HT-29 (cell line): ENCODE measurements at regions not wholly inside any gene's neighbourhood (a gene's known extent, or its start where the extent isn't known, plus 50 kb on each side); places are given as distances from the start of the nearest gene placed in this dataset.
"Not testable (repeated sequence)": the region's sequence is repeated elsewhere in the genome, so short reads cannot be mapped to it uniquely, and the experiment has no call there.

ENCODE experiments used
- DNase-seq: peaks from one replicate; pipeline ENCODE4 v3.0.0-alpha.2; 2015; ENCODE audit warnings: low spot score

DNA sequence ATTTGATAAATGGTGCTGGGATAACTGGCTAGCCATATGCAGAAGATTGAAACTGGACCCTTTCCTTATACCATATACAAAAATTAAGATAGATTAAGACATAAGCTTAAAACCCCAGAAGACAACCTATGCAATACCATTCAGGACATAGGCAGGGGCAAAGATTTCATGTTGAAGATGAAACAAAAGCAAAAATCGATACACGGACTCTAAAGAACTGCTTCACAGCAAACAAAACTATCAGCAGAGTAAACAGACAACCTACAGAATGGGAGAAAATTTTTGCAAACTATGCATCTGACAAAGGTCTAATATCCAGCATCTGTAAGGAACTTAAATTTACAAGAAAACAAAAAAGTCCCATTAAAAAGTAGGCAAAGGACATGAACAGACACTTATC, 255.9 kb downstream of the TINAG start:
- not testable (repeated sequence) for DNase-seq

DNA sequence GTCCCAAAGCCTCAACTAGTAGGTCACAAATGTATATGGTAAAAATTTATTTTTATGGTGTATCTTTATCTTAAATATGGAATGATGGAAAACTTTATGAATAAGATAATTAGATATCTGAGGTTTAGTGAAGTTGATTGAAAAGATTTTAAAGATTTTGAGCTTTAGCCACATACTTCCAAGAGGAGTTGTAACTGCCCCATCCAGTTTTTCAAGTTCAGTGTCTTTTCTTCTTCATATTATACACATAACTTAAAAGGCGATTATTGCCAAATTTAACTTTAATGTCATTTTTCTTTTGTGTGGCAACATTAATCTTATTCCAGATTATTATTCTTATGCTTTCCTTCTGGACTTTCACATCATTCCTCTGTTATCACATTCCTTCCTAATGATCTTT, 266.4 kb downstream of the TINAG start:
- peak; percentile 37 for DNase-seq

- no peak for DNase-seq
Measured at GRCh38 chr6:54578261-54578660, 268.3 kb upstream of the FAM83B start.

DNA sequence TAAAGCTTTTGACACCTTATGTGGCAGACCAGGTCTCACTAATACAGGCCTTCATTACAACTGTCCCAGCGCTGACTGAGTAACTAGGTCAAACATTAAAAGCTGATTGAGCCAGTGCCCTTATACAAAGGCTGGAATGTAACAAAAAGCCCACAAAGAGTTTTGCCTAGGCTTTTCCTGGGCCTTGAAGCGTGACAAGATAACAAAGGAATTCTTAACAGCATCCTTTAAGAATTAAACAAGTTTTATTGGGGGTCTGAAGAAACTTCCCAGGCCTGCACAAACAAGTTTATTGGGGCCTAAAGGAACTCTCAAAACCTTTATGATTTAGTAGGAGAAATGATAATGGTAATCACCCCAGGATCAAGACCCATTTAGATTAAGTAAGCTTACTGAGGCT, 267.6 kb upstream of the FAM83B start:
- no peak for DNase-seq

DNA sequence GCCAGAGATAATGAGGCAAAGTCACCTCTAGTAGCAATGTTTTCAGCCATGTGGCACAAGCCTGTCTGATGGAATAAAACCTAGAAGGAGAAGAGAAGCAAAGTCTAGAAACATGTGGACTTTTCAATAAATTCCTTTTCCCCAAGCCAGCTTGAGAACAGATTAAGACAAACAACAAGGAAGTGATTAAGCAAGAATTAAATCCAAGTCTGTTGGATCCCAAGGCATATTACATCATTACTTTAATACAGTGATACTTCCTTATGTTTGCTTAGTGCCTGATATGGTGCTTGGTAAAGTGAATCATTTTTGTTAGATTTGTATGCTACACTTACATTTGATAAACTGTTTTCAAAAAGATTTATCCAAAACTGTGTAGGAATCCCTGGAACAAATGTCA, 260.3 kb upstream of the FAM83B start:
- no peak for DNase-seq

DNA sequence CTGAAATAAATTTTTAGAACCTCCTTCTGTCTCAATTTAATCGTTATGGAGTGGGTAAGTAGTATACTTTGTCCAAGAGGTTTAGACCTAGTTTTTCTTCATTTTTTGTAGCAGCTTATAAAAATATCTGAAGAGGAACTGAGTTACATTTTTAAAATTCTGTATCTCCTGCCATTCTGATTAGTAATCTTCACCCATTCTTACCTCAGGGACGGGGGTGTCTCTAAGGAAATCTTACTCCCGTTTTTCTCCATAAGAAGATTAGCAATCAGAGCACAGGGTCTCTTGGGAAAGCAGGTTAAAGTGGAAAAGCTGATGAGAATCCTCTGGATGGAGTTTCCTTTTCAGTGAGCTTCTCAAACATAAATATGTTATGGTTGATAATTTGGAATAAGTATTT, 259.3 kb upstream of the FAM83B start:
- no peak for DNase-seq

GRCh38 chr6:54588176-54588575, 258.4 kb upstream of the FAM83B start:
- DNase-seq: no peak

DNA sequence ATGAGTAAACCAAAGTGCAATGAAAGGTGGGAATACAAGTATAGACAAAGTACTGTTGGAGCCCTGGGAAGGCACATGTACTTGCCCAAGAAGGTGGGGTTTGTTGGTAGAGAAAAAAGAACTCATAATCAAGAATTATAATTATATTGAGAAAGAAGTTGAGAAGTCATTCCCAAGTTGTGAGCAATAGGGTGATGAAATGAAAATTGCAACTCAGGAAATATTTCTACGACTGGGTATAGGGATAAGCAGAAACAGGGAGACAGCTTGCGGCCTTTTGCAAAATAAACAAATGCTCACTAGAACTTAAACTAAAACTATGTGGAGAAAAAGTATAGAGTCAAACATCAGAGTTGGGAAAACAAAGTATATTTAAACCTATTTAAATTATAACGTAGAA, 250.7 kb upstream of the FAM83B start:
- DNase-seq: no peak

DNA sequence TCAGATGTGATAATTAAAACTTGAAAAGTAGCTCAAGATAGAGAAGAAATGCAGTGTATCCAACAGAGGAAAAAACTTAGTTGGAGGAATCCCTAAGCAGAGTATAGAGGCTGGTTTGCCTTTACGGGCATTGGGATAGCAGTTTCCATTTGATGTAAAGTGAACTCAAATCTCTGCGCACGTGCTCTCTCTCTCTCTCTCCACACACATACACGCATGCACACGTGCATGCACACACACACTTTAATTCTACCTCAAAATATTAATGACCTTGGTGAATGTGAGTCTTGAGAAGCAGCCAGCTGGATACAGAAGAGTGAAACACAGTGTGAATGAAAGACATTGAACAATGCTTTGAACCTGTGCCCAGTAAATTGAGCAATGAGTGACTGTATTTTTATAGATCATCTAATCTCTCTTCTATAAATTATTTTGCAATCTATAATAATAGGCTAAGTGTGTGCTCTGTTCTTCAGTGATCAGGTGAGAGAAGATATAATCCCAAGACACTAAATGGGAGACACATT, 247.7 kb upstream of the FAM83B start:
- DNase-seq: no peak

GRCh38 chr6:54601600-54602300, 244.8 kb upstream of the FAM83B start:
- DNase-seq: no peak

DNA sequence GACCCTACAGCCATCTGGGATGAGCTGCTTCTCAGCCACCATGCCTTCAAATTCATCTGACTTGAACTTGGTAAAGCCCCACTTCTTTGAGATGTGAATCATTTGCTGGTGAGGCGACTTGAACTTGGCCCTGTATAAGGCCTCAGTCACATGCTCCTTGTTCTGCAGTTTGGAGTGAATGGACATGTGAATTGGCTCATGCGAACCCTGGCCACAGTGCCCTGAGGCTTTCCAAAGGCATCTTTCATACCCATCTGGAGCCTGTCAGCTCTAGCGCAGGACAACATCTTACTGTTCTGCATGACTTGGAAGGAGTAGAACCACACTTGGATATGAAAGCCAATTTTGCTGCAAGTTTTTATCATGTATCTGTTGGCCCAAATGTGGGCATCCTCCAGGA, 244.0 kb upstream of the FAM83B start:
- DNase-seq: no peak

GRCh38 chr6:54609981-54610380, 236.6 kb upstream of the FAM83B start:
- DNase-seq: no peak

GRCh38 chr6:54613596-54613995, 233.0 kb upstream of the FAM83B start:
- no peak for DNase-seq

- no peak for DNase-seq
Measured at GRCh38 chr6:54614499-54615195, 231.9 kb upstream of the FAM83B start.

DNA sequence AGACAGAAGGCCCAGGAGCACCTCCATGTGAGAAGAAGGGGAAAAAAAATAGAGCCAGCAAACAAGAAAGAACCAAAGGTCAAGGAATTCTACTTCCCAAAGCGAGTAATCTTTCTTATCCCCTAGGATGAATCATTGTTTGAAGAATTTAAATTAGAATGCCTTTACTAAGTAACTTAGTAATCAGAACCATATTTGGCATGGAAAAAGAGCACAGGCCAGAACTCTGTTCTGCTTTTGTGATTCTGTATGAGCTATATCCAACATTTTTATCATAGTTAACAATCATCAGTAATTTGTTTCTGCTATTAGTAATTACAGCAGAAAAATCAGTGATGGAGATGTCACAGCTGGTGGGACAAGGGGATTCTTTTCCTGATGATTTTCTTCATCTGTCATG, 228.8 kb upstream of the FAM83B start:
- peak; percentile 32 for DNase-seq

- DNase-seq: no peak
Measured at GRCh38 chr6:54618572-54618971, 228.0 kb upstream of the FAM83B start.

- DNase-seq: no peak
Measured at GRCh38 chr6:54619102-54619501, 227.5 kb upstream of the FAM83B start.

DNA sequence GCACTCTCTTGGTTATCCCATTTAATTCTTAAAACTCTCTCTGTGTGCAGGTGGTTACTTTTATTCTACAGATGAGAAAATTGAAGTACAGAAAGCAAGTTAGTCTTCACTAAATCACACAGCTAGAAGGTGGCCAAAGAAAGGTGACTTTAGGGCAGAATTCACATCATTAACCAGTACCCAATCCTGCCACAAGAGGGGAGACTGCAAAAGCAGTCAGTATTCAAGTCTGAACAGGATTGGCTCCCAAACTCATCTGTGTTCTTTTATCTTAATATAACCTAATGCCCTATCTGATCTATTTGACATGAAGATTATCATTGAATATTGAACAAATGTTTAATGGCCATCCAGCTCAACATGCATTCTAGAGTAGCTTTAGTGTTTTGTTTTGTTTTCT, 225.3 kb upstream of the FAM83B start:
- DNase-seq: no peak

DNA sequence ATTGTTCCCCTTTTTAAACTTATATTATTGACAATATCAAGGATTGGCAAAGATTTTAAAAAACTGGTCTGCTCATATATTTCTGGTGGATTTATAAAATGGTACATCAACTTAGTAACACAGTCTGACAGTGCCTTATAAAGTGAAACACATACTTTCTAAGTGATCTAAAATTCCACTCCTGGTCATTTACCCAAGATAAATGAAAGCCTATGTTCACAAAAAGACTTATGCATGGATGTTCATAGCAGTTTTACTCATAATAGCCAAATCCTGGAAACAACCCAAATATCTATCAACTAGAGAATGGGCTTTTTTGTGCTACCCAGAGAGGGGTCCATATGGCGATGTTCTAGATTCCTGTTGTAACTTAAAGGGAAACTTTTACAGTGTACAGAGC, 222.4 kb upstream of the FAM83B start:
- no peak for DNase-seq

- no peak for DNase-seq
Measured at GRCh38 chr6:54624779-54625178, 221.8 kb upstream of the FAM83B start.

DNA sequence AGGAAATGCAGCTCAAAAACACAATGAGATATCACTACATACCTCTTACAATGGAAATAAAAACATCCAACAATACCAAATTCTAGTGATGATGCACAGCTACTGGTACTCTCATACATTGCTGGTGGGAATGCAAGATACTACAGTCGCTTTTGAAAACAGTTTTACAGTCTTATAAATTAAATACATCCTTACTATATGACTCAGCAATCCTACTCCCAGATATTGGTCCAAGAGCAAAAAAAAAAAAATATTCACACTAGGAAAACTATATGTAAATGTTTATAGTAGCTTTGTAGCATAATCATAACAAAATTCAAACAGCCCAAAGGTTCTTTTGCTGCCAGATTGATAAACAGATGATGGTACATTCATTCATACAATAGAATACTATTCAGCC, 217.4 kb upstream of the FAM83B start:
- DNase-seq: no peak

DNA sequence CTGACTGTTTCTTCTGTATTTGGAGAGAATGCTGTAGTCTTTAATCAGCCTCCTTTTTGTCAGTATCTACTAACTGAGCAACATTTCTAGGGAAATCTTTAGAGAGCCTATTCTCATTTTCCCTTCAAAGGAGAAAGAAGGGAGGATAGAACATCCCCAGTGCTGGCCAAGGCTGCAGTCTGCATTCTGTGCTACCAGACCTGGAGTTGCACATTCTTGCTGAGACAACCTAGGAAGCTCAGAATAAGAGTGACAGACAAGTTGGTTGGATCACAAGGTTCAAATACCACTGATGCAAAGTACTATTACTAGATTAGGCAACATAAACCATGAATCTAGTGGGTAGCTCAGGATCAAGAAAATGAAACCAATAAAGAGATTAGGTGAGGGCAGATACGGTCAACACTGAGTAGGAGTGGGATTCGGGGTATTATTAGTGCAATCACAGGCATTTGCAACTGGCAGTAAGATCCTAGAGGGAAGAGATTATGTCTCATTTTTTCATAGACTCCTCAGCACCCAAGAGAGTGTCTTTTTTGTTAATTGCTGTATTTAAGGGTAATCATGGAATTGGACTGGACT, 213.5 kb upstream of the FAM83B start:
- no peak for DNase-seq

- DNase-seq: no peak
Measured at GRCh38 chr6:54633601-54634000, 213.0 kb upstream of the FAM83B start.
